GDM1 (cell line): ENCODE measurements at regions not wholly inside any gene's neighbourhood (a gene's known extent, or its start where the extent isn't known, plus 50 kb on each side); places are given as distances from the start of the nearest gene placed in this dataset.

ENCODE experiments used
- DNase-seq: peaks from one replicate; lab custom pipeline; 2025; lab: John Stamatoyannopoulos, UW

GRCh38 chr6:56714982-56715456, 72.3 kb upstream of the DST start:
- DNase-seq, result no peak

GRCh38 chr6:56714273-56714672, 71.6 kb upstream of the DST start:
- DNase-seq, result no peak

GRCh38 chr6:56713254-56713672, 70.6 kb upstream of the DST start:
- no peak for DNase-seq

GRCh38 chr6:56710967-56711366, 68.3 kb upstream of the DST start:
- DNase-seq, result no peak

- DNase-seq, result no peak
Measured at GRCh38 chr6:56709650-56710049, 67.0 kb upstream of the DST start.

GRCh38 chr6:56708810-56709597, 66.3 kb upstream of the DST start:
- peak; percentile 7 for DNase-seq

- DNase-seq, result no peak
Measured at GRCh38 chr6:56706981-56707726, 64.5 kb upstream of the DST start.

GRCh38 chr6:56699066-56699654, 56.5 kb upstream of the DST start:
- no peak for DNase-seq

- no peak for DNase-seq
Measured at GRCh38 chr6:56695702-56696101, 53.0 kb upstream of the DST start.

- no peak for DNase-seq
Measured at GRCh38 chr6:56694002-56694401, 51.3 kb upstream of the DST start.

GRCh38 chr6:56693246-56693607, 50.5 kb upstream of the DST start:
- DNase-seq, result no peak

- no peak for DNase-seq
Measured at GRCh38 chr6:56692523-56693245, 50.0 kb upstream of the DST start.
